ENCODE measurements at regions not wholly inside any gene's neighbourhood (a gene's known extent, or its start where the extent isn't known, plus 50 kb on each side); places are given as distances from the start of the nearest gene placed in this dataset.

DNA sequence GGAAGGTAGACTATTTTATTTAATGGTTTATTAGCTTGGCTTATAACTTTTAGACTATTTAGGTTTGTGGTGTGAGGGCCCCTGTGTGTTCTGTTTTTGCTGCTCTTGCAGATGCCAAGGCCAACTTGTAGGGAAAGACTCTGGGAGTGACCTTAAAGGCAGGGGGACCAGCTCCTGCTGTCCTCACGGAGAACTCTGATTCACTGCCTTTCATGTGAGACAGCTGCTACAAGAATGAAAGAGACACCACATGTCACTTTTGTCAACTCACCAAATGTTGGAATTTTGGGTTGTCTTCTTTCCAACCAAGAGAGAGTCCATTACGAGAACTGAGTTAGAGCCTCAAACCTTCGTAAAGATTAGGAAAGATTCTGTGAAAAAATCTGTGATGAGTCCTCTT is 258.3 kb upstream of the ADAMTSL1 start:
- Histone ChIP-seq H3K9ac (ENCODE audit: low read length) (no peak overlapping the region), H3K4me3 (replicated peaks in 1 of 2; ENCODE audit: low read depth in 1 of 2, low read length in 2 of 2) (no peak overlapping the region), H3K4me1 (ENCODE audit: control insufficient read depth in 1 of 2, insufficient read depth in 2 of 2, low read length in 2 of 2) (no peaks in the 10 kb centered on the region), H3K9me2 (ENCODE audit: insufficient read depth) (no peaks in the 10 kb centered on the region), H3K27me3 (ENCODE audit: insufficient read depth, low read length) (no peaks in the 10 kb centered on the region), H3K79me2 (ENCODE audit: insufficient read depth, low read length) (no peaks in the 10 kb centered on the region), H3K4me2 (ENCODE audit: low read length) (no peak overlapping the region), H2AFZ (ENCODE audit: low read depth, low read length, poor library complexity, severe bottlenecking) (no peak overlapping the region), H3K9me3 (ENCODE audit: control insufficient read depth in 1 of 2, insufficient read depth in 1 of 2, low read depth in 1 of 2, low read length in 2 of 2) (no peaks in the 10 kb centered on the region), H3K27ac (ENCODE audit: low read depth, low read length) (no peak overlapping the region), H4K20me1 (ENCODE audit: insufficient read depth) (no peaks in the 10 kb centered on the region; the same call in 1 of the 2 replicates), H3K36me3 (ENCODE audit: control insufficient read depth in 1 of 2, insufficient read depth in 2 of 2, low read length in 2 of 2) (no peaks in the 10 kb centered on the region)
- ATAC-seq (no peak), DNase-seq (ENCODE audit: low read depth, low spot score) (no peak)
- intact Hi-C loops (cut with micrococcal nuclease): no loop called here
- CTCF ChIA-PET: no interaction called here
- no TSS peak for BruUV-seq (replicated peaks)
- RAD21 ChIA-PET (ENCODE audit: low non-redundant PET in 1 of 2, low total read pairs in 2 of 2, uncharacterized antibody in 2 of 2, unreplicated experiment in 2 of 2): no interaction called here
- no peak for TF ChIP-seq TCF7L2 (IDR thresholded peaks at IDR 0.05; ENCODE audit: borderline replicate concordance, extremely low read depth, insufficient read depth, insufficient read length)
- TF ChIP-seq, protein P1, sequence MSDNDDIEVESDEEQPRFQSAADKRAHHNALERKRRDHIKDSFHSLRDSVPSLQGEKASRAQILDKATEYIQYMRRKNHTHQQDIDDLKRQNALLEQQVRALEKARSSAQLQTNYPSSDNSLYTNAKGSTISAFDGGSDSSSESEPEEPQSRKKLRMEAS (IDR thresholded peaks at IDR 0.05): no peak
- TF ChIP-seq, protein P2, sequence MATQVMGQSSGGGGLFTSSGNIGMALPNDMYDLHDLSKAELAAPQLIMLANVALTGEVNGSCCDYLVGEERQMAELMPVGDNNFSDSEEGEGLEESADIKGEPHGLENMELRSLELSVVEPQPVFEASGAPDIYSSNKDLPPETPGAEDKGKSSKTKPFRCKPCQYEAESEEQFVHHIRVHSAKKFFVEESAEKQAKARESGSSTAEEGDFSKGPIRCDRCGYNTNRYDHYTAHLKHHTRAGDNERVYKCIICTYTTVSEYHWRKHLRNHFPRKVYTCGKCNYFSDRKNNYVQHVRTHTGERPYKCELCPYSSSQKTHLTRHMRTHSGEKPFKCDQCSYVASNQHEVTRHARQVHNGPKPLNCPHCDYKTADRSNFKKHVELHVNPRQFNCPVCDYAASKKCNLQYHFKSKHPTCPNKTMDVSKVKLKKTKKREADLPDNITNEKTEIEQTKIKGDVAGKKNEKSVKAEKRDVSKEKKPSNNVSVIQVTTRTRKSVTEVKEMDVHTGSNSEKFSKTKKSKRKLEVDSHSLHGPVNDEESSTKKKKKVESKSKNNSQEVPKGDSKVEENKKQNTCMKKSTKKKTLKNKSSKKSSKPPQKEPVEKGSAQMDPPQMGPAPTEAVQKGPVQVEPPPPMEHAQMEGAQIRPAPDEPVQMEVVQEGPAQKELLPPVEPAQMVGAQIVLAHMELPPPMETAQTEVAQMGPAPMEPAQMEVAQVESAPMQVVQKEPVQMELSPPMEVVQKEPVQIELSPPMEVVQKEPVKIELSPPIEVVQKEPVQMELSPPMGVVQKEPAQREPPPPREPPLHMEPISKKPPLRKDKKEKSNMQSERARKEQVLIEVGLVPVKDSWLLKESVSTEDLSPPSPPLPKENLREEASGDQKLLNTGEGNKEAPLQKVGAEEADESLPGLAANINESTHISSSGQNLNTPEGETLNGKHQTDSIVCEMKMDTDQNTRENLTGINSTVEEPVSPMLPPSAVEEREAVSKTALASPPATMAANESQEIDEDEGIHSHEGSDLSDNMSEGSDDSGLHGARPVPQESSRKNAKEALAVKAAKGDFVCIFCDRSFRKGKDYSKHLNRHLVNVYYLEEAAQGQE (IDR thresholded peaks at IDR 0.05; ENCODE audit: low read depth): no peak
- TF ChIP-seq CBX3 (IDR thresholded peaks at IDR 0.05; ENCODE audit: low read depth): no peak
- TF ChIP-seq SP1 (IDR thresholded peaks at IDR 0.05; ENCODE audit: low read depth): no peak
- TF ChIP-seq EZH2phosphoT487 (IDR thresholded peaks at IDR 0.05; ENCODE audit: borderline replicate concordance): no peak
- TF ChIP-seq SIN3A (IDR thresholded peaks at IDR 0.05; ENCODE audit: low read depth): no peak
- no peak for TF ChIP-seq POLR2A (IDR thresholded peaks at IDR 0.05; ENCODE audit: borderline replicate concordance, extremely low read depth, insufficient read depth, insufficient read length)
- TF ChIP-seq YY1 (IDR thresholded peaks at IDR 0.05; ENCODE audit: extremely low read depth, insufficient replicate concordance, low read depth, low read length): no peak
- TF ChIP-seq, protein P3, sequence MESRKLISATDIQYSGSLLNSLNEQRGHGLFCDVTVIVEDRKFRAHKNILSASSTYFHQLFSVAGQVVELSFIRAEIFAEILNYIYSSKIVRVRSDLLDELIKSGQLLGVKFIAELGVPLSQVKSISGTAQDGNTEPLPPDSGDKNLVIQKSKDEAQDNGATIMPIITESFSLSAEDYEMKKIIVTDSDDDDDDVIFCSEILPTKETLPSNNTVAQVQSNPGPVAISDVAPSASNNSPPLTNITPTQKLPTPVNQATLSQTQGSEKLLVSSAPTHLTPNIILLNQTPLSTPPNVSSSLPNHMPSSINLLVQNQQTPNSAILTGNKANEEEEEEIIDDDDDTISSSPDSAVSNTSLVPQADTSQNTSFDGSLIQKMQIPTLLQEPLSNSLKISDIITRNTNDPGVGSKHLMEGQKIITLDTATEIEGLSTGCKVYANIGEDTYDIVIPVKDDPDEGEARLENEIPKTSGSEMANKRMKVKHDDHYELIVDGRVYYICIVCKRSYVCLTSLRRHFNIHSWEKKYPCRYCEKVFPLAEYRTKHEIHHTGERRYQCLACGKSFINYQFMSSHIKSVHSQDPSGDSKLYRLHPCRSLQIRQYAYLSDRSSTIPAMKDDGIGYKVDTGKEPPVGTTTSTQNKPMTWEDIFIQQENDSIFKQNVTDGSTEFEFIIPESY (IDR thresholded peaks at IDR 0.05; ENCODE audit: extremely low read depth, insufficient replicate concordance, low read length): no peak
- no peak for TF ChIP-seq JUND (IDR thresholded peaks at IDR 0.05)
- TF ChIP-seq EZH2 (IDR thresholded peaks at IDR 0.05): no peak
- no peak for TF ChIP-seq CEBPB (IDR thresholded peaks at IDR 0.05; ENCODE audit: low read depth)
- POLR2A ChIA-PET: no interaction called here
